ENCODE measurements at regions not wholly inside any gene's neighbourhood (a gene's known extent, or its start where the extent isn't known, plus 50 kb on each side); places are given as distances from the start of the nearest gene placed in this dataset.

GRCh38 chr6:47146431-47147174 lies 104.5 kb upstream of the ADGRF1 start:
- Histone ChIP-seq H3K9me3 (replicated peaks) (peaks cover 12% of the 10 kb centered on the region), H3K4me1 (peaks cover 17% of the 10 kb centered on the region), H3K27ac (replicated peaks) (peak overlapping the region; percentile 70), H3K36me3 (no peaks in the 10 kb centered on the region), H3K4me3 (no peak overlapping the region), H3K27me3 (ENCODE audit: low read depth) (no peaks in the 10 kb centered on the region)
- TF ChIP-seq CTCF (IDR thresholded peaks at IDR 0.05; ENCODE audit: borderline replicate concordance): no peak
- intact Hi-C loops (cut with micrococcal nuclease): no loop called here
- DNase-seq: no peak

GRCh38 chr6:47145212-47145611 lies 103.1 kb upstream of the ADGRF1 start:
- DNase-seq: no peak
- TF ChIP-seq CTCF (IDR thresholded peaks at IDR 0.05; ENCODE audit: borderline replicate concordance): no peak
- Histone ChIP-seq H3K9me3 (replicated peaks) (peaks cover 12% of the 10 kb centered on the region), H3K27ac (replicated peaks) (peak overlapping the region; percentile 70), H3K4me1 (peaks cover 17% of the 10 kb centered on the region), H3K36me3 (no peaks in the 10 kb centered on the region), H3K27me3 (ENCODE audit: low read depth) (no peaks in the 10 kb centered on the region), H3K4me3 (no peak overlapping the region)
- intact Hi-C loops (cut with micrococcal nuclease): no loop called here

GRCh38 chr6:47144306-47144705 lies 102.2 kb upstream of the ADGRF1 start:
- peaks cover 12% of the 10 kb centered on the region for H3K9me3 ChIP-seq (replicated peaks)
- no peaks in the 10 kb centered on the region for H3K36me3 ChIP-seq
- no peak overlapping the region for H3K4me3 ChIP-seq
- H3K27me3 ChIP-seq (ENCODE audit: low read depth): no peaks in the 10 kb centered on the region
- no peak for TF ChIP-seq CTCF (IDR thresholded peaks at IDR 0.05; ENCODE audit: borderline replicate concordance)
- DNase-seq: no peak
- intact Hi-C loops (cut with micrococcal nuclease): no loop called here
- H3K27ac ChIP-seq (replicated peaks): peak overlapping the region; percentile 70
- peaks cover 17% of the 10 kb centered on the region for H3K4me1 ChIP-seq

- Histone ChIP-seq H3K4me3 (no peak overlapping the region), H3K4me1 (peaks cover 15% of the 10 kb centered on the region), H3K27ac (replicated peaks) (no peak overlapping the region), H3K9me3 (replicated peaks) (peaks cover 9% of the 10 kb centered on the region), H3K36me3 (no peaks in the 10 kb centered on the region), H3K27me3 (ENCODE audit: low read depth) (no peaks in the 10 kb centered on the region)
- DNase-seq: no peak
- no peak for TF ChIP-seq CTCF (IDR thresholded peaks at IDR 0.05; ENCODE audit: borderline replicate concordance)
- intact Hi-C loops (cut with micrococcal nuclease): no loop called here
Measured at GRCh38 chr6:47141963-47142362, 99.8 kb upstream of the ADGRF1 start.

GRCh38 chr6:47141171-47141570 lies 99.0 kb upstream of the ADGRF1 start:
- Histone ChIP-seq H3K9me3 (replicated peaks) (peaks cover 9% of the 10 kb centered on the region), H3K27ac (replicated peaks) (no peak overlapping the region), H3K36me3 (no peaks in the 10 kb centered on the region), H3K4me1 (peaks cover 10% of the 10 kb centered on the region), H3K27me3 (ENCODE audit: low read depth) (no peaks in the 10 kb centered on the region), H3K4me3 (no peak overlapping the region)
- TF ChIP-seq CTCF (IDR thresholded peaks at IDR 0.05; ENCODE audit: borderline replicate concordance): no peak
- intact Hi-C loops (cut with micrococcal nuclease): no loop called here
- DNase-seq: no peak
